AG20443 (cell line): ENCODE measurements at regions not wholly inside any gene's neighbourhood (a gene's known extent, or its start where the extent isn't known, plus 50 kb on each side); places are given as distances from the start of the nearest gene placed in this dataset.
A peak's percentile ranks its signal among the peaks of the same experiment; 100 is the strongest.
"Not testable (repeated sequence)": the region's sequence is repeated elsewhere in the genome, so short reads cannot be mapped to it uniquely, and the experiment has no call there.

Experiments
- DNase-seq: peaks from one replicate; pipeline ENCODE4 v3.0.0; 2012; ENCODE audit warnings: low spot score, mixed read lengths

DNA sequence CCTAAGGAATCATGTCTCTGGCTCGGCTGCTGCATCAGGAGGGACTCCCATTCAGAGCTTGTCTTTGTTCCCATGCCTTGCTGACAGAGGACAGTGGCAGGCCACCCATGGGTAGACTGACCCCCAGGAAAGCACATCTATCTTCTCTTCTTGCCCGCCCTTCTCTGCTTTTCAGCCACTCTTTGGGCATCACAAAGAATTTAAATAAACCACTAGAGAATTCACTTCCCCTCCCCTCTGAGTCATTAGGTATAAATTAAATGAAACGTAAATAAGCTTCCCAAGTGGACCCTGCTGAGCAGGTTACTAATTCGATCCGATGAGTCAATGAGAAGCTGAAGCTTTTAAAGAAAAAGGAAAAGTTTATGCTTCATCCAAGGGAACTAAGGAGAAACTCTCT lies 97.0 kb downstream of the DRD1 start:
- no peak for DNase-seq

DNA sequence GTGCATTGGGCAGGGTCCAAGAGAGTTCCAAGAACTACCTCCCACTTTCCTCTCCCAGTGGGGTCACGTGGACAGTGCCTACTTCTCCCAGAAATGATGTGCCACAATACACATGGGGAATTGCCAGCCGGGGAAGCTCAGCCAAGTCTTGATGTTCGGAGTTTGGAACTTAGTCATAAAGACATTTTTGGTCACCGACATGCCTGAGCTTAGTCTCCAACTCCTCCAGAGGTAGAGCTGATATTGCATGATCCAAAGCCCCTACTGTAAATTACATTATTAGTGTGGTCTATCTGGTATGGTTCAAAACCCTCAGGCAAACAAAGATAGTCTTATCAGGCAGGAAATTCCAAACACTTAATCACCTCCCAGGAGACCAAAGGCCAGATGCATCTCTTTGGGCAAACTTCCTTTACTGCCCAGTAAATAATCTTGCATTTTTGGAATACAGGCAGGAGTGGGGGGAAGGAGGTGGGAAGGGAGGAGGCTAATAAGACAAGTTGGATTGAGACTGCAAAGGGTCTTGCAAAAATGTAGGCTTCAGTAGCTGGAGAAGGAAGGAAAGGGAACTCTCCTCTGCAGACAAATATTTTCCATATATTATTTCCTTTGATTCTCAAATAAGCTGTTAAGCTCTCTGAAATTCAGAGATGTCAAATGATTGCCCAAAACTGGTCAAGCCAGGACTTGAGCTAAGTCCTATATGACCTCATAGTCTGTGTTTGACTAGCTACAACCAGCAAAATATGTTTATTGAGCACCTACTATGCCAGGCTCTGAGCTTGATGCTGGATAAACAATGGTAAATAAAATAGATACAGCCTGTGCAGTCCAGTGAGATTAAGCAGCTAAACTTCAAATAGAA lies 99.4 kb downstream of the DRD1 start:
- peak; percentile 20 for DNase-seq

DNA sequence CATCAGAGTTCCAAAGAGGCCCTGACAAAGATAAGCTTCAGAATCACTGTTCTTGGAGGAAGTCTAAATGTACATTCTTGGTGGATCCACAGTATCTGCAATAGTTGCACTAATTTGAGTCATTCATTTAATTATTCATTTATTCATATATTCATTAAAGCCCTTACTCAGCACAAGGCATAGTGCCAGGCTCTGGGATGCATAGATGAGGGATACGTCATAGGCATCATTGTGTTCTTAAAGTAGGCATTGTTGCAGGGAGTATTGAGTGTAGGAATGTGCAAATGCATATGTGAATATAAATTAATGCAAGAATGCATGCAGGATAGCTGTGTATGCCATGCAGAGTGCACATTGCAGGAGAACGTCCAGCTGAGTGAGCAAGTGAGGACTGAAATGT lies 100.7 kb downstream of the DRD1 start:
- DNase-seq: no peak

DNA sequence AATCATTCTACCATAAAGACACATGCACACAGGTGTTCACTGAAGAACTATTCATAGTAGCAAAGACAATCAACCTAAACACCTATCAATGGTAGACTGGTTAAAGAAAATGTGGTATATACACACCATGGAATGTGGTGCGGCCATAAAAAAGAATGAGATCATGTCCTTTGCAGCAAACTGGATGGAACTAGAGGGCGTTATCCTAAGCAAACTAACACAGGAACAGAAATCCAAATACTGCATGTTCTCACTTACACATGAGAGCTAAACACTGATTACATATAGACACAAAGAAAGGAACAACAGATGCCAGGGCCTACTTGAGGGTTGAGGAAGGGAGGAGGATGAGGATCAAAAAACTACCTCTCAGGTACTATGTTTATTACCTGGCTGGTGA lies 103.8 kb downstream of the DRD1 start:
- no peak for DNase-seq

DNA sequence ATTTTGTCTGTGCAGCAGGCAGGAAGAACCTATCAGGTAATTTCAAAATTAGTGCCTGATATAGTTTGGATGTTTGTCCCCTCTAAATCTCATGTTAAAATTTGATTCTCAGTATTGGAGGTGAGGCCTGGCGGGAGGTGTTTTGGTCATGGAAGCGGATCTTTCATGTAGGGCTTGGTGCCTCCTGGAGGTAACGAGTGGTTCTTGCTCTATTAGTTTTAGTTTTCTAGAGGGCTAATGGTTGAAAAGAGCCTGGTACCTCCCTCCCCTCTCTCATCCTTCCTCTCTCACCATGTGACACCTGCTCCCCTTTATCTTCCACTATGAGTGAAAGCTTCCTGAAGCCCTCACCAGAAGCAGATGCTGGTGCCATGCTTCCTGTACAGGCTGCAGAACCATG lies 106.3 kb downstream of the DRD1 start:
- DNase-seq: no peak

DNA sequence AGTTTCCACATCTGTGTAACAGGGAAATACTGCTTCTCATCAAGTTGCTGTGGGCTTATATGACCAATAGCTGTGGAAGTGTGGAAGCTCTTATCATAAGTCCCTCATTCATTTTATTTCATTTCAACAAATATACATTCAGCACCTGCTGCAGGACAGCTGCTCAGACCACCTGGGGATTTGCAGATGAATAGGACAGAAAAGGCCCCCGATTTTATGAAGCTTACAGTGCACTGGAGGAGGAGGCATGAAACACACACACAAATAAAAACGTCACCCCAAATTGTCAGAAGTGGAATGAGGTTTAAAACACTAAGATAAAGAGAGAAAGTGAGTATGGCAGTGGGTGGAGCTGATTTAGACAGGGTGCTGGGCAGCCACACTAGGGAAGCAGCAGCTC lies 107.2 kb downstream of the DRD1 start:
- DNase-seq: no peak

DNA sequence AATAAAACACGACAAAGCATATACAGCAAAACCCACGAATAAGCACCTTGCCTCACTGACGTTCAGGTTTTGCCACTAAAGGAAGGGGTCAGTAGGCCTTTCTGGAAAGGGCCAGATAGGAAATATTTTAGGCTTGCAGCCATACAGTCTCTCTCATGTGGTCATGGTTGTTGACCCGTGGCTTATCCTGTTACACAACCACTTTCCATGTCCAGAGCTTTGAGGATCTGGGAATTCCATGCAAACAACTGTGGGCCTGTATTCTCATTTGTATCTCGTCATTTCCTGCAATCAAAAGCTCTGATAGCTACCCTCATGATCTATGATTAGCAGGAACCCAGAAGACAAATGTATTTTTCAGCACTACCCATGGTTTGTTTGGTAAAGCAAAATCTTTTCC lies 108.3 kb downstream of the DRD1 start:
- DNase-seq: no peak

DNA sequence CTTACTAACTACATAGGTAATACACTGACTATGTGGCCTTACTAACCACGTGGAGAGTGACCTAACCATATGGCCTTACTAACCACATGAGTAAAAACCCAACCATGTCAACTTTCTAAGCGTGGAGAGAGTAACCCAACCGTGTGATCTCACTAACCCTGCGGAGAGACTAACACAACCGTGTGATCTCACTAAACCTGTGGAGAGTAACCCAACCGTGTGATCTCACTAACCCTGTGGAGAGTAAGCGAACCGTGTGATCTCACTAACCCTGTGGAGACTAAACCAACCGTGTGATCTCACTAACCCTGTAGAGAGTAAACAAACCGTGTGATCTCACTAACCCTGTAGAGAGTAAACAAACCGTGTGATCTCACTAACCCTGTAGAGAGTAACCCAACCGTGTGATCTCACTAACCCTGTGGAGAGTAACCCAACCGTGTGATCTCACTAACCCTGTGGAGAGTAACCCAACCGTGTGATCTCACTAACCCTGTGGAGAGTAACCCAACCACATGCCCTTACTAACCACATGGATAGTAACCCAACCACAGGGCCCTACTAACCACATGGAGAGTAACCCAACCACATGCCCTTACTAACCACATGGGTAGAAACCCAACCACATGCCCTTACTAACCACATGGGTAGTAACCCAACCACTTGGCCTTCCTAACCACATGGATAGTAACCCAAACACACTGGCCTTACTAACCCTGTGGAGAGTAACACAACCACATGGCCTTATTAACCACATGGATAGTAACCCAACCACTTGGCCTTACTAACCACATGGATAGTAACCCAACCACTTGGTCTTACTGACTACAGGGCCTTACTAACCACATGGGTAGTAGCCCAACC lies 112.6 kb downstream of the DRD1 start:
- not testable (repeated sequence) for DNase-seq

DNA sequence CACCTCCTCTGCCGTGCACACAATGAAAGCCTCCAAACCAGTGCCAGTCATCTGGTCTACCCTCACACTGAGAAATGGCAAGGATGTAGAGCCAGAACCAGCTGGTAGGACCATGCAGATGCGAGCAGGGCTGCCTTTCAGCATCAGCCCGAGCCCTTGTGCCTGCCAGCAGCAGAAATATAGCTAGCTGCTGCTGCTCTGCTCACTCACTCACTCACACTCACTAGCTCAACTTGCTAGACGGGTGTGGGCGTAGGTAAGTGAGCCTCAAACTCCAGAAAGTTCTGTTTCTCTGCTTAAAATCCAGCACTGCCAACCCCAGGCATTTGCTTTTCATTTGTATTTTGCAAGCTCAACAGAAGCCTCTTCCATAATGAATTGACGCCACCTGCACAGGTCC lies 114.0 kb downstream of the DRD1 start:
- DNase-seq: no peak

DNA sequence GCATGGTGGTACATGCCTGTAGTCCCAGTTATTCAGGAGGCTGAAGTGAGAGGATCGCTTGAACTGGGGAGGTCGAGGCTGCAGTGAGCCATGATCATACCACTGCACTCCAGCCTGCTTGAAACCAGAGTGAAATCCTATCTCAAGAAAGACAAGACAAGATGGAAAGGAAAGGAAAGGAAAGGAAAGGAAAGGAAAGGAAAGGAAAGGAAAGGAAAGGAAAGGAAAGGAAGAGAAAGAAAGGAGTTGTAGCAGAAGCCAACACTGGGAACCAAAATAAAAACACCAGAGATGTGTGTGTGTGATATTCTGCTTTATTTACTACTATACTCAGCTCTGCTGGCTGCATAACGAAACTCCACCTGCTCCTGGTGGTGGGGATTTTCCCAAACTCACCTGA lies 115.3 kb downstream of the DRD1 start:
- DNase-seq: no peak

DNA sequence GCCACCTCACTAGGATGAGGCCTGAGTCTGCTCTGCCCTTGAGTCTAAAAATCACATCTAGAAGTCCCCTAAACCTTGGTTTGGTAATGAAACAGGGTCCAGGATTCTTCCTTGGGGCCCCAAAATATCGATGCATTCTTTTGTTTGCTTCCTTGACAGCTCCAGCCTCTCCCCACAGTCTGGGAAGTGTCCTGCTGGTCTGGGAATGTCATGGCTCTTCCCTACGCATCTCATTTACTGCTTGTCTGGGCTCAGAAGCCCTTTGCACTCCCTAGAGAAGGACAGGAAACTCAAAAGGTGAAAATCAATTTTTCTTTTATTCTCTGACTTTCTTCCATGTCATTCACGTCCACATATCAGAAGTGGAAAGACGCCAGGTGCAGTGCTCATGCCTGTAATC lies 115.8 kb downstream of the DRD1 start:
- DNase-seq: no peak

DNA sequence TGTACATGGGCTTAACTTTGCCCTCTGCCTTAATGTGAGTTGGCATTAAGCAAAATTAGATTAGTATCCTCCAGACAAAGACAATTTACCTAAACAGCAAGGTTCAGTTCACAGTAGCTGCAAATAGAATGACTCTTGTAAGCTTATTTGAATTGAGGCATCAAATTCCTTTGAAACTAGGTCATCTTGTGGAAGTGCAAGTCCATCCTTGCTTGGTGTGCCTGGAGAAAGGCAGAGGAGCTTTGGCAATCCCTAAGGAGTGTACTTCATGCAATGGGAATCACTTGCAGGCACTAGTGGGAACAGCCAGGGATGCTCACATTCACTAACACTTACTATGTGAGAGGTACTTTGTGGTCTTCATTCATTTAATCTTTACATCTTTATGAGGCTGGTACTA lies 118.3 kb downstream of the DRD1 start:
- DNase-seq: no peak

DNA sequence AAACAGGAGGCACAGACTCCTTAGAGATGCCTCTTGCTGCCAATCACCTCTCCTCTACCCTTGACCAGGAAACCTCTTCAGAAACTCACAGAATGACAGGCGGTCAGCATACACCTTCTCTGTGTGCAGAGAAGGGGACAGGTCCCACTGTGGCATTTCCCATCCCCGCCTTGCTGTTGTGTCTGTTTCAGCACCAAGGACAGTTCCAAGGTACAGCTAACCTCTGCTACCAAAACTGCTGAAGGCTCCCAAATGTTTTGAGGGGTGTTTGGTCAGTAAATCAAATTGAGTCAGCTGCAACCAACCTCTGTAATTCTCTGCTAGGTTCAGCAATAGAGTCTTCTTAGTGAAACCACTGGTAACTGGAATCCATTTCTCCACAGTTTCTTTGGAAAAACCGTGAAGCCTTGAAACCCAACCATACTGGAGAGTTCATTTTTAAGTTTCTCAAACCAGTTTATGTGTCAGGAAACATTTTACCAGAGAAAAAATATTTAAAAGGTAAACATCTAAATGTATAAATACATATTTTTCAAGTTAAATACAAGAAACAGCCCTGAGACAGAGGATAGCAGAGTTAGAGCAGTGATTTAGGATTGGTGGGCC lies 122.0 kb downstream of the DRD1 start:
- DNase-seq: peak; percentile 22

DNA sequence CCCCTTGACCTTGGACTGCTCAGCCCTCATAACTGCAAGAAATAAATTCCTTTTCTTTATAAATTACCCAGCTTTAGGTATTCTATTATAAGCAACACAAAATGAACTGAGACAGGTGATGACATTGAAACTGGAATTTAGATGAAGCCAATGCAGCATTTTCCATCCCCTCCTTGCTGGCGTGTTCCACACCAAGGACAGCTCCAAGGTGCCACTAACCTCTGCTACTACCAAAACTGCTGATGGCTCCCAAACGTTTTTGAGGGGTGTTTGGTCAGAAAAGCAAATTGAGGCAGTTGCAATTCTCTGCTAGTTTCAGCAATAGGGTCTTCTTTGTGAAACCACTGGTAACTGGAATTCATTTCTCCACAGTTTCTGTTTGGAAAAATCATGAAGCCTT lies 124.8 kb downstream of the DRD1 start:
- DNase-seq: no peak

DNA sequence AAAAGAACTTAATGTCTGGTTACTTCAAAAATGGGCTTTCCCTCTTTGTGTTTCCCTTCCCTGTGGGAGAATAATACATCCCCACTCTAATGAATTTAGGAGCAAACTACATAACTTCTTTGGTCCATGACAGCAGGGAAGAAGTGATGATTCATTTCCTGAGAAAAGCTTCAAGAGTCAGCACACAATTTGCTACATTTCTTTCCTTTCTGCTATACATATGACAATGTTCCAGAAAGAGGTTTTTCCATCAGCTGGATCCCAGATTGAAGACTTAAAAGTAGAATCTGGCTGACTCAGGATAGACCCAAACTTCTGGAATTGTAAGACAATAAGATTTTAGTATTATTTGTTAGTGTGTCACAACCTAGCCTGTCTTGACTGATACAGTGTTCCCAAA lies 126.1 kb downstream of the DRD1 start:
- DNase-seq: no peak

DNA sequence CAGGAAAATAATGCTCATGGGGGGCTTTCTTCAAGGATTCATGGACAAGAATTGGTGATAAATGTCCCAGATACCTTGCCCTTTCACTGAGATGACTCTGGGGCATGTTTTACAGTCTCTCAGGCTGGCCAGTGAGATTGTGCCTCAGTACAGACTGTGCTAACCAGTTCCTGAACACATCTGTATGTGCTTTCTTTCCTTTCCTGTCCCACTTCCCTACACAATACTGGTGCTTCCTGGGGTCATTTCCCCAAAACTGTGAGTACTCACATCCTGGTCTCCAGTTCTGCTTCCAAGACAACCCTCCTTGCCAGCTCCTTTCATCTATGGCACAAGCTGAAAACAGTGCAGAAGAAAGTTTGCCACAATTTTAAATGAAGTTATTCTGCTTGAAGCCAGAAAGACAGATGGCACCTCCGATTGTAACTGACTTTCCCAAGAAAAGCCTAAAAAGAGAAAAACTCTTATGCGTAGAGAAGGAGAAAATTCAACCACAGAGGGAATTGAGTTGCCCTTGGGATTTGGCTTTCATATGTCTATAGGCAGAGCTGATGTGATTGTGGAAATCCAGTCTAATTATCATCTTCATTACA lies 134.7 kb downstream of the DRD1 start:
- DNase-seq: no peak

DNA sequence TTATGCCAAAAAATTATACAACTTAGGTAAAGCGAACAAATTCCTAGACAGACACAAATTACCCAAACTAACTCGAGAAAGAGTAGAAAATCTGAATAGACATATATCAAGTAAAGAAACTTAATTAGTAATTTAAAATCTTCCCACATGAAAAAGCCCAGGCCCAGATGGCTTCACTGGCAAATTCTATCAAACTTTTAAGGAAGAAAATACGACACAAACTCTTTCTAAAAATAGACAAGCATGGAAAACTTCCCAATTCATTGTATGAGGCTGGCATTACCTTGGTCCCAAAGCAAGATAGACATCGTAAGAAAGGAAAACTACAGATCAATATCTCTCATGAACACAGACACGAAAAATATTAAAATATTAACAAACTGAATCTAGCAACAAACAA lies 135.3 kb downstream of the DRD1 start:
- no peak for DNase-seq

DNA sequence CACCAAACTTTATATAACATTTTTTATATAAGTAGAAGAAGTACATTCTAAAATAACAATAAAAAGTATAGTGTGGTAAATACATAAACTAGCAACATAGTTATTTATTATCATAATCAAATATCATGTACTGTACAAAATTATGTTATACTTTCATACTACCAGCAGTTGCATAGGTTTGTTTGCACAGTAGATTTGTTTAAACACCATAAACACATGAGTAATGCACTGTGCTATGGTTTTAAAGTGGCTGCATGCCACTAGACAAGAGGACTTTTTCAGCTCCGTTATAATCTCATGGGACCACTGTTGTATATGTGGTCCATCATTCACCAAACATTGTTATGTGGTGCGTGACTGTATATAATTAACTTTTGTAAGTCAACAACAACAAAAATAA lies 137.6 kb downstream of the DRD1 start:
- DNase-seq: no peak

DNA sequence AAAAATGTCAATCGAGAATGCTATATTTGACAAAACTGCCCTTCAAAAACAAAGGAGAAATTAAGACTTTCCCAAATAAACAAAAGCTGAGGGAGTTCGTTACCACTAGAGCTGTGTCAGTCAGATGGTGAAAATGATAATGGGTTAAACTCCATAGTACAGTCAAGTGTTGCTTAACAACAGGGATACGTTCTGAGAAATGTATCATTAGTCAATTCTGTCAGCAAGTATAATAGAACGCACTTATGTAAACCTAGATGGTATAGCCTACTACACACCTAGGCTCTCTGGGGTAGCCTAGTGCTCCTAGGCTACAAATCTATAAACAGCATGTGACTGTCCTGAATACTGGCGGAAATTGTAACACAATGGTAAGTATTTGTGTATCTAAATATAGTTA lies 138.7 kb downstream of the DRD1 start:
- DNase-seq: no peak

DNA sequence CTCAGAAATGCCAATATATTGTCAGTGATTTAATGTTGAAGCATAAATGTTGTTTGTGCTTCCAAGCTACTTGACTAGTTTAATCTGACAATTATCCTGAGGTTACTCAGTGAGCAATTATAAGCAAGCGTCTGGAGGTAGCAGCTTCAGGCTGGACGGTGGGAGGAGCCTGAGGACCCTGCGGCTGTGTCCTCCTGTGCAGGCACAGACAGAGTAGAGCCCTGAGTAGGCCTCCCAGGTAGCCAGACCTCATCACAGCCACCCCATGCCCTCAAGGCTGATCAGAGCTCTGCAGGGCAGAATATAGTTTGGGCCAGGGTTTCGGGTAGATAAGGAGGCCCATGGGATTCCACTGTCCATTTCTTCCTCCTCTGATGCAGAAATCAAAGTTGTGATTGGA lies 153.6 kb downstream of the DRD1 start:
- no peak for DNase-seq

DNA sequence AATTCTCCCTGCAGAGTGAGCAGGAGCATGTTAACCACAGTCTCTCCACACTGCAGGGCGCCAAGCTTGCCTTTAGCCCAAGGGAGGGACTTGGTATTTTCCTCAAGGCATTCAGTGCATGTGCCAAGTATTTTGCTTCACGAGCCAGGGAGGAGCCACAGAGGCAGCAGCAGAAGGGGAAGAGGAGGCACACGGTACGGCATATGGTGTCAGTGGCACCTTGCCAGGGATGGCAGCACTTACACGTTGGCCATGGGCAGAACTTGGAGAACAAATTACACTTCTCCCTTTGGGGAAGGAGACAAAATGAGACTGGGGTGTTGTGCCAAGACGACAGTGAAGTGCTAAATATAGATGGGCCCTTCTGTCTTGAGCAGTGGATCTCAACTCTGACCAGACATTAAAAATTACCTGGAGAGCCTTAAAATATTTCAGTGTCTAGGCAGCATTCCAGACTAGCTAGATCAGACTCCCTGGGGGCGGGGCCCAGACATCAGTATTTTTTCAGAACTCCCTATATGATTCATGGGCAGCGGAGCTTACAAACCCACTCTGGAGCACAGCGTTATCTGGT lies 155.8 kb downstream of the DRD1 start:
- peak; percentile 35 for DNase-seq

DNA sequence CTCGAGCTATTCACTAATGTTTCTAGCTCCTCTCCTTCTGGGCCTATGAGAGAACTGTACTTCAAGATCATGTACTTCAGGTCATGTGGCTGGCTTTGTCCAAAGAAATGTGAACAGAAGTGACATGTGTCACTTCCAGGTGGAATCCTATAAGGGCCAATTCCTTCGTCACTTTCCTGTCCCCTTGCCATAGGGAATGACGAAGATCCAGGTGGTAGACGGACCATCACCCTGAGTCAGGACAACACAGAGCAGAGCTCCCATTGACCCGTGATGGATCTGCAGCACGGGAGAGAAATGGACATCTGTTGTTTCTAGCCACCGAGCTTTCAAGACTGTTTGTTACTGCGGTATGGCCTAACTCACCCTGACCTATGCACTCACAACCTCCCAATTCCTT lies 157.0 kb downstream of the DRD1 start:
- DNase-seq: no peak
